GM12873 (cell line): ENCODE measurements at regions not wholly inside any gene's neighbourhood (a gene's known extent, or its start where the extent isn't known, plus 50 kb on each side); places are given as distances from the start of the nearest gene placed in this dataset.

Source experiments
- TF ChIP-seq, protein P1 (sequence below): IDR thresholded peaks from 2 replicates; pipeline ENCODE4 v1.5.1; 2012; ENCODE audit warnings: low read depth, mild to moderate bottlenecking, moderate library complexity, low read length, control low read depth; ENCODE audit not compliant: insufficient read depth; ENCODE audit errors: missing control alignments

DNA sequence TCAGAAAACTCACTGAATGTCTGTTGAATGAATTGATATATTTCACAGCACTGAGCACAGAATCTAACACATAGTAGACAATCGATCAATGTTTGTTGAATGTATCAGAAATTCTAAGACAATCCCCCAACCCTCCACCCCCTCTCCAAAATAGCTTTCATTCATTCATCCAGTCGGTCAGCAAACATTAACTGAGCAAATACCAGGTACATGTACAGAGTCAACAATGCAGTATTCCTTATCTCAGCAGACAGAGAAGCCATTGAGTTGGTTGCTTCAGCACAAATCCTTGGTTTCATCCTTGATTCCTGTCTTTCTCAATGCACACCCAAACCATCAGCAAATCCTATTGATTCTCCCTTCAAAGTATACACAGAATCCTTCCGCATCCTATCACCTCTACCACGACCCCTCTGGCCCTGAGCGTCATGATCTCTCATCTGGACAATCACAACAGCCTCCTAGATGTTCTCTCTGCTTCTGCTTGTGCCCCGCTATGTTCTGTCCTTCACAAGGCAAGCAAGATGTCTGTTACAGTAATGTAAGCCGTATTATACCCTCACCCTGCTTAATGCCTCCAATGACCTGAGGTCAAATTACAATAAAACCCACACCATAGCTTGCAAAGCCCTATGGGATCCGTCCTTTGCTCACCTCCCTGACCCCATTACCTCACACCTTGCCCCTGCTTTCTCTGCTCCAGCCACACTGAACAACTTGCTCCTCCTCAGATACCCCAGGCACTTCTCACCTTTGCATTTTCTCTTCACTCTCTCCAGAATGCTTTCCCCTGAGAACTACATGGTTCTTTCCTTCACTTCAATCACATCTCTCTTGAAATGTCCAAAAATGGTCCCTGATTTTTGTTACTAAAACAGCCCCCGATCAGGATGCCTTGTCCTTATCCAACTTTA lies 738.1 kb upstream of the TBX3 start:
- TF ChIP-seq, protein P1, sequence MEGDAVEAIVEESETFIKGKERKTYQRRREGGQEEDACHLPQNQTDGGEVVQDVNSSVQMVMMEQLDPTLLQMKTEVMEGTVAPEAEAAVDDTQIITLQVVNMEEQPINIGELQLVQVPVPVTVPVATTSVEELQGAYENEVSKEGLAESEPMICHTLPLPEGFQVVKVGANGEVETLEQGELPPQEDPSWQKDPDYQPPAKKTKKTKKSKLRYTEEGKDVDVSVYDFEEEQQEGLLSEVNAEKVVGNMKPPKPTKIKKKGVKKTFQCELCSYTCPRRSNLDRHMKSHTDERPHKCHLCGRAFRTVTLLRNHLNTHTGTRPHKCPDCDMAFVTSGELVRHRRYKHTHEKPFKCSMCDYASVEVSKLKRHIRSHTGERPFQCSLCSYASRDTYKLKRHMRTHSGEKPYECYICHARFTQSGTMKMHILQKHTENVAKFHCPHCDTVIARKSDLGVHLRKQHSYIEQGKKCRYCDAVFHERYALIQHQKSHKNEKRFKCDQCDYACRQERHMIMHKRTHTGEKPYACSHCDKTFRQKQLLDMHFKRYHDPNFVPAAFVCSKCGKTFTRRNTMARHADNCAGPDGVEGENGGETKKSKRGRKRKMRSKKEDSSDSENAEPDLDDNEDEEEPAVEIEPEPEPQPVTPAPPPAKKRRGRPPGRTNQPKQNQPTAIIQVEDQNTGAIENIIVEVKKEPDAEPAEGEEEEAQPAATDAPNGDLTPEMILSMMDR: no peak

DNA sequence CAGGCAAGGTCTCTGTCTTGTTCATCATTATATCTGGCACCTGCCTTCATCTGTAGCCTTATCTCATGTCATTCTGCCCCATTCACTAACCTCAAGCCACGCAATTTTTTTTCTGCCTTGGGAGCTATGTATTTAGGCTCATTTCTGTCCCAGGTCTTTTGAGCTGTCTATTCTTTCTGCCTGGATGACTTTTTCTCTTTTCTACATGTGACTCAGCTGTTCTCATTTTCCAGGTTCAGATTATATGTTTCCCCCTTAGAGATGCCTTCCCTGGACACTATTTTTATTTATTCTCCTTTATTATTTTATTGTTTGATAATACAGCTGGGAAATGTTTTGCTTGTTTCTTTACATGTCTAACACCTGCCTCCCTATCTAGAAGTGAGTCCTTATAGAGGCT lies 737.4 kb upstream of the TBX3 start:
- TF ChIP-seq, protein P1: no peak

DNA sequence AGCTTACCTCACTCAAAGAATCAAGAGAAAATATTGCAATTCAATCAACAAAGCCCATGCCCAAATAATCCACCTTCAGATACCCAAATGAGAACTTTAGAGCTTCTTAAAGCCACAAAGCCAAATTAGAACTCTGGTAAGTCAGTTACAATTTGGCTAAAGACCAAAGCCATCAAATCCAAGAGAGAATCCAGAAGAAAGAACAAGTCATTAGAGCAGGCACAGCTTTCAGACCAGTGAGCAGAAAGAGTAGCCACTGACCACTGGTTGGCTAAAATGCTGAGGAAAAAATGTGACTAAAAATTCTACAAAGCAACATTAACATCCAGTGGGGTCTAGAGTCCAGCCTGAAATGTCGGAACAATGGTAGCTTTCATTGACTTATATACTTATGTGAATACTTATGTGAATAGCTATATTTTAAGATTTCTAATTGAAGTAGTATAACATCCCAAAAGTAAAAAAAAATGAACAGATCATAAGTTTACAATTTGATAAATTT lies 735.2 kb upstream of the TBX3 start:
- TF ChIP-seq, protein P1: no peak

DNA sequence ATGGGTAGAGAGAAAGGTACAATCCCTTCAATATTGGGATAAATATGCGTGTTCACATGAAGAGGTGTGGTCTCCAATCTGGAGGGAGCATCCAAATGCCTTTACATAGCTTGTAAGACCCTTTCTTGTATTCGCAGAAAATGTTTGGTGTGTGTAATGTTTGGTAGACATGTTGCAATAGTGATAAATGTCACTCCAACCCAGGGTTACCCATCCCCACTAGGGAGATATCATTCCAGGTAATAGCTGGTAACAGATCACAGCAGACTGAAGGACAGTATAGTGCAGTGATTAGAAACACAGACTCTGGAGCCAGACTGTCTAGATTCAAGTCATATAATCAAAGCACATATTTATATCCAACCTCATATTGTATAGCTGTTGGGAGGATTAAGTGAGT lies 733.6 kb upstream of the TBX3 start:
- TF ChIP-seq, protein P1: no peak

DNA sequence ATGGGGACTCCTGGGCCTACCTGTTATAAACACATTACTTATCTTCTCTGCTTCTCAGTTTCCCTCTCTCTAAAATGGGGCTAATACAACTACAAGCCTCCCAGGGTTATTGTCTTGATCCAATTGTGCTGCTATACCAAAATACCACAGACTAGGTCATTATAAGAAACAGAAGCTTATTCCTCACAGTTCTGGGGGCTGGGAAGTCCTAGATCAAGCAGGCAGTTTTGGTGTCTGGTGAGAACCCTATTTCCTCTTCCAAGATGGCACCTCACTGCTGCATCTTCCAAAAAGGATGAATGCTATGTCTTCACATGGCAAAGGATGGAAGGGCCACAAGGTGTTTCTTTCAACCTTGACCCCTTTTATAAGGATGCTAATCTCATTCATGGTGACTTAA lies 732.9 kb upstream of the TBX3 start:
- TF ChIP-seq, protein P1: no peak

DNA sequence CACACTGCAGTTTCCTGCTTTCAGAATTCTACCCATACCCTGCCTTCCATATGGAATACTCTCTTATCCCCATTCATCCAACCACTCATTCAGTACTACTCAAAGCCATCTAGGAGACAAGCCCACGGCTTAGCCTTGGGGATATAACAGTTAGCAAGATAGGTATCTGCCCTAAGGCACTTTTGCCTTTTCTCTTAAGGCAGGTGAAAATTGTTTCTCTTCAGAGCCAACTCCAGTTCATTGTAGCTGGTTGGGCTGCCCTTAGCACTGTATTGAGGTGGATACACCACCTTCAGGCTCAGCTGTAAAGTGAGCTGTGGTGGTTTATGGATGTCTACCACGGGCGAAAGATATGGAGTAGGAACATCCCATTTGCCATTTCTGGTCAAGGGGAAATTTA lies 729.7 kb upstream of the TBX3 start:
- TF ChIP-seq, protein P1: no peak

DNA sequence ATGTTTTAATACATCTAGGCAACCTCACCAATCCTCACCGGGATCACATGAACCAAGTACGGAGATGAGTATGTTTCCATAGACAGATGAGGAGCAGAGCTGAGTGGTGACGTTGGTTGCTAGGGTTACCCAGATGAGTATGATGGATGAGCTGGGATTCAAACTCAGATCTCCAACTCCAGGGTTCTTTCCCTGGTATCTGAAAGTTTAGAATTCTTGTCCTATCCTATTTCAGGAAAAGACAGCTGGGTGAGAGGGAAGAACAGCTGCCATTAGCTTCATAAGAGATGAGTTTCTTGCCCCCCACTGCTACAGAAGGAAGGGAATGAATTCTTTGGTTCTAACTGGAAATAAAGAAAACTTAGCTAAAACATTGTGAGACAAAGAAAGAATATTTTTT lies 728.9 kb upstream of the TBX3 start:
- TF ChIP-seq, protein P1: no peak
